Trophoblast cell (in vitro differentiated cells and primary cell): ENCODE measurements at regions not wholly inside any gene's neighbourhood (a gene's known extent, or its start where the extent isn't known, plus 50 kb on each side); places are given as distances from the start of the nearest gene placed in this dataset.

Experiments
- DNase-seq, 2 donors: peaks; one replicate each; pipeline ENCODE4 v3.0.0-alpha.2; 2016
- H2AFZ ChIP-seq: 2 replicates; pipeline ENCODE4 v1.6.1; 2013; ENCODE audit warnings: low read length, moderate library complexity, mild to moderate bottlenecking; ENCODE audit not compliant: insufficient read depth, poor library complexity
- H2AK5ac ChIP-seq: 2 replicates; pipeline ENCODE4 v1.6.1; 2013; ENCODE audit warnings: mild to moderate bottlenecking, low read length
- H2BK120ac ChIP-seq: 2 replicates; pipeline ENCODE4 v1.6.1; 2013; ENCODE audit warnings: low read length, mild to moderate bottlenecking, moderate library complexity; ENCODE audit not compliant: insufficient read depth, poor library complexity
- H2BK12ac ChIP-seq: 2 replicates; pipeline ENCODE4 v1.6.1; 2013; ENCODE audit warnings: mild to moderate bottlenecking, low read length, moderate library complexity
- H2BK5ac ChIP-seq: 2 replicates; pipeline ENCODE4 v1.6.1; 2013; ENCODE audit warnings: low read length, low read depth, moderate library complexity, mild to moderate bottlenecking; ENCODE audit not compliant: poor library complexity
- H3K14ac ChIP-seq: 2 replicates; pipeline ENCODE4 v1.6.1; 2013; ENCODE audit warnings: mild to moderate bottlenecking, low read length
- H3K18ac ChIP-seq: 2 replicates; pipeline ENCODE4 v1.6.1; 2013; ENCODE audit warnings: mild to moderate bottlenecking, low read length
- H3K23ac ChIP-seq: 2 replicates; pipeline ENCODE4 v1.6.1; 2013; ENCODE audit warnings: low read length
- H3K27ac ChIP-seq: 2 replicates; pipeline ENCODE4 v1.5.1; 2013; ENCODE audit warnings: low read depth, mild to moderate bottlenecking, inconsistent platforms, low read length, moderate library complexity
- H3K27me3 ChIP-seq: 2 replicates; pipeline ENCODE4 v1.6.1; 2013; ENCODE audit warnings: inconsistent platforms, mild to moderate bottlenecking, low read length, moderate library complexity; ENCODE audit not compliant: insufficient read depth
- H3K36me3 ChIP-seq, 2 experiments: 1 replicate in 1 of 2; 2 replicates in 1 of 2; pipeline ENCODE4 v1.6.1; 2013; ENCODE audit warnings: low read length in 2 of 2, mild to moderate bottlenecking in 2 of 2, moderate library complexity in 1 of 2; ENCODE audit not compliant: insufficient read depth in 2 of 2, control insufficient read depth in 1 of 2
- H3K4ac ChIP-seq: 2 replicates; pipeline ENCODE4 v1.6.1; 2013; ENCODE audit warnings: low read depth, mild to moderate bottlenecking, low read length, moderate library complexity
- H3K4me1 ChIP-seq, 2 experiments: 1 replicate in 1 of 2; 2 replicates in 1 of 2; pipeline ENCODE4 v1.6.1; 2013; ENCODE audit warnings: low read length in 2 of 2, mild to moderate bottlenecking in 2 of 2, moderate library complexity in 1 of 2; ENCODE audit not compliant: insufficient read depth in 2 of 2, control insufficient read depth in 1 of 2
- H3K4me2 ChIP-seq: 2 replicates; pipeline ENCODE4 v1.6.1; 2013; ENCODE audit warnings: inconsistent platforms, mild to moderate bottlenecking, low read length, moderate library complexity
- H3K4me3 ChIP-seq: 2 replicates; pipeline ENCODE4 v1.5.1; 2013; ENCODE audit warnings: mild to moderate bottlenecking, low read depth, low read length, inconsistent platforms
- H3K79me1 ChIP-seq: one replicate; pipeline ENCODE4 v1.6.1; 2013; ENCODE audit warnings: low read length
- H3K79me2 ChIP-seq: 2 replicates; pipeline ENCODE4 v1.6.1; 2013; ENCODE audit warnings: low read length, mild to moderate bottlenecking; ENCODE audit not compliant: control insufficient read depth, insufficient read depth, poor library complexity
- H3K9ac ChIP-seq: 2 replicates; pipeline ENCODE4 v1.6.1; 2013; ENCODE audit warnings: mild to moderate bottlenecking, low read length
- H3K9me3 ChIP-seq: 2 replicates; pipeline ENCODE4 v1.6.1; 2013; ENCODE audit warnings: low read depth, mild to moderate bottlenecking, control low read depth, inconsistent platforms, low read length; ENCODE audit not compliant: insufficient read depth
- H4K12ac ChIP-seq: 2 replicates; pipeline ENCODE4 v1.6.1; 2013; ENCODE audit warnings: low read depth, mild to moderate bottlenecking, low read length, moderate library complexity
- H4K8ac ChIP-seq: 2 replicates; pipeline ENCODE4 v1.6.1; 2013; ENCODE audit warnings: low read depth, mild to moderate bottlenecking, low read length, moderate library complexity
- H4K91ac ChIP-seq: one replicate; pipeline ENCODE4 v1.6.1; 2013; ENCODE audit warnings: low read depth, mild to moderate bottlenecking, low read length, moderate library complexity
- WGBS: extraction: QIAGEN DNeasy Blood & Tissue Kit; methylation state at CpG from one replicate; pipeline ENCODE4 v1.1.7; 2013; ENCODE audit warnings: missing lambda C conversion rate; ENCODE audit not compliant: insufficient read length, insufficient coverage; ENCODE audit errors: extremely low coverage; 5-methylcytosine and 5-hydroxymethylcytosine counted together

DNA sequence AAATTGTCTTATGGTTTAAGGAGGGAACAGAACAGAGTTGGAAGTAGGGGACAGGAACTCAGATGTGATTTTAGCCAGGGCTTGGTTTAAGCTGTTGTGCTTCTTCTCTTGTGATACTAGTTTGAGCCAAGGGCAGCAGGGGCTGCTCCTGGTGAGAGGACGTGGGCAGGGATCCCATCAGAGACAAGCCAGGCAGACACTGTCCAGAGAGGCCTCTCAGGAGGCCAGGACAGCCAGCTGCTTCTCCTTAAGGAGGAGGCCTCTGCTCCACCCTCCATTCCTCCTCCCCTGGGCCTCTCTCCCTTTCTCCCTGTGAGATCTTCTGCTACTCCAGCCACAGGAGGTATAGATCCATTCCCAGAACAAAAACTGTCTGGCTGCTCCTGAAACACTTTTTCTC is 108.4 kb upstream of the MLN start:
- no peak overlapping the region for H2BK120ac ChIP-seq
- no peaks in the 10 kb centered on the region for H3K79me2 ChIP-seq
- H3K9ac ChIP-seq, result no peak overlapping the region
- no peak overlapping the region for H3K4ac ChIP-seq
- WGBS, result no CpG with 5 or more reads among the region's 1 CpG
- H3K4me1 ChIP-seq, result no peaks in the 10 kb centered on the region
- H2AFZ ChIP-seq, result no peak overlapping the region
- no peak overlapping the region for H4K12ac ChIP-seq
- no peak overlapping the region for H3K14ac ChIP-seq
- no peak overlapping the region for H3K27ac ChIP-seq
- H4K8ac ChIP-seq, result no peak overlapping the region
- DNase-seq, result no peak
- H3K79me1 ChIP-seq, result no peaks in the 10 kb centered on the region
- H3K18ac ChIP-seq, result no peak overlapping the region
- H2BK12ac ChIP-seq, result no peak overlapping the region
- no peak overlapping the region for H4K91ac ChIP-seq
- no peak overlapping the region for H2AK5ac ChIP-seq
- H3K9me3 ChIP-seq, result no peaks in the 10 kb centered on the region
- H3K4me2 ChIP-seq, result no peak overlapping the region
- H3K36me3 ChIP-seq, result no peaks in the 10 kb centered on the region
- no peak overlapping the region for H3K4me3 ChIP-seq
- no peak overlapping the region for H3K23ac ChIP-seq
- H2BK5ac ChIP-seq, result no peak overlapping the region
- no peaks in the 10 kb centered on the region for H3K27me3 ChIP-seq

- no peak overlapping the region for H2BK12ac ChIP-seq
- no peak overlapping the region for H3K4ac ChIP-seq
- H3K4me2 ChIP-seq, result no peak overlapping the region
- no peaks in the 10 kb centered on the region for H3K36me3 ChIP-seq
- H3K18ac ChIP-seq, result no peak overlapping the region
- no peaks in the 10 kb centered on the region for H3K79me2 ChIP-seq
- no peak overlapping the region for H2BK5ac ChIP-seq
- H4K91ac ChIP-seq, result no peak overlapping the region
- H3K27me3 ChIP-seq, result no peaks in the 10 kb centered on the region
- no peak overlapping the region for H3K23ac ChIP-seq
- H3K14ac ChIP-seq, result no peak overlapping the region
- no peaks in the 10 kb centered on the region for H3K4me1 ChIP-seq
- H3K27ac ChIP-seq, result no peak overlapping the region
- no CpG with 5 or more reads among the region's 6 CpGs for WGBS
- H2BK120ac ChIP-seq, result no peak overlapping the region
- H4K8ac ChIP-seq, result no peak overlapping the region
- no peak for DNase-seq
- H2AK5ac ChIP-seq, result no peak overlapping the region
- H3K9me3 ChIP-seq, result no peaks in the 10 kb centered on the region
- no peaks in the 10 kb centered on the region for H3K79me1 ChIP-seq
- no peak overlapping the region for H3K9ac ChIP-seq
- no peak overlapping the region for H4K12ac ChIP-seq
- H3K4me3 ChIP-seq, result no peak overlapping the region
- no peak overlapping the region for H2AFZ ChIP-seq
Measured at GRCh38 chr6:33911488-33911887, 107.7 kb upstream of the MLN start.

- no peaks in the 10 kb centered on the region for H3K36me3 ChIP-seq
- H3K23ac ChIP-seq, result no peak overlapping the region
- H3K4me3 ChIP-seq, result no peak overlapping the region
- no peak overlapping the region for H3K27ac ChIP-seq
- no peak overlapping the region for H2BK5ac ChIP-seq
- H3K4ac ChIP-seq, result no peak overlapping the region
- H3K9me3 ChIP-seq, result no peaks in the 10 kb centered on the region
- H3K4me1 ChIP-seq, result no peaks in the 10 kb centered on the region
- H3K18ac ChIP-seq, result no peak overlapping the region
- no peaks in the 10 kb centered on the region for H3K79me1 ChIP-seq
- H3K27me3 ChIP-seq, result no peaks in the 10 kb centered on the region
- H2AK5ac ChIP-seq, result no peak overlapping the region
- WGBS, result no CpG with 5 or more reads among the region's 5 CpGs
- H4K12ac ChIP-seq, result no peak overlapping the region
- H3K9ac ChIP-seq, result no peak overlapping the region
- no peak overlapping the region for H4K8ac ChIP-seq
- no peak for DNase-seq
- no peak overlapping the region for H4K91ac ChIP-seq
- H3K14ac ChIP-seq, result no peak overlapping the region
- H3K79me2 ChIP-seq, result no peaks in the 10 kb centered on the region
- H2AFZ ChIP-seq, result no peak overlapping the region
- no peak overlapping the region for H2BK120ac ChIP-seq
- H2BK12ac ChIP-seq, result no peak overlapping the region
- H3K4me2 ChIP-seq, result no peak overlapping the region
Measured at GRCh38 chr6:33910594-33910993, 106.8 kb upstream of the MLN start.

DNA sequence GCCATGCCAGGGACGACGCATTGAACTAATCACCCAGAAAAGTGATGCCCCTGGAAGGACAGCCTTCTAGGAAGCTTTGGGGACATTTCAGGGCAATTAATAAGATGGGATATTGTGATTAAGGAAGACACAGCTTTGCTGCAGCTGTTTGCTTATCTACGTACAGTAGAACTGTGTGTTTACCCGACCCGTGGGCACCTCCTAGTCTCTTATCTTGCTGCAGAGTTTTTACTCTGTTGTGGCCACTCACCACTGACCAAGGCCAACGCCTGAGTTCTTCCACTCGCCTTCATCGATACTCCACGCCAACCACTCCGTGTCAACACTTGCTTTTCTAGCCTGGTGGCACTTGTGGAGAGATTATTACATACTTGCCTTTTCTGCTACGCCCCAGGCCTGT is 105.9 kb upstream of the MLN start:
- no peak overlapping the region for H3K14ac ChIP-seq
- H2BK120ac ChIP-seq, result no peak overlapping the region
- H2BK5ac ChIP-seq, result no peak overlapping the region
- H3K9me3 ChIP-seq, result no peaks in the 10 kb centered on the region
- H3K4me1 ChIP-seq, result no peaks in the 10 kb centered on the region
- H4K12ac ChIP-seq, result no peak overlapping the region
- no peaks in the 10 kb centered on the region for H3K27me3 ChIP-seq
- H3K4ac ChIP-seq, result no peak overlapping the region
- no peak overlapping the region for H3K23ac ChIP-seq
- DNase-seq, result no peak
- no peak overlapping the region for H3K18ac ChIP-seq
- H2AK5ac ChIP-seq, result no peak overlapping the region
- H3K27ac ChIP-seq, result no peak overlapping the region
- H3K4me2 ChIP-seq, result no peak overlapping the region
- no peaks in the 10 kb centered on the region for H3K79me2 ChIP-seq
- no peak overlapping the region for H2BK12ac ChIP-seq
- no peak overlapping the region for H3K4me3 ChIP-seq
- no peak overlapping the region for H3K9ac ChIP-seq
- no peak overlapping the region for H4K8ac ChIP-seq
- no peak overlapping the region for H4K91ac ChIP-seq
- no peak overlapping the region for H2AFZ ChIP-seq
- WGBS, result no CpG with 5 or more reads among the region's 11 CpGs
- H3K36me3 ChIP-seq, result no peaks in the 10 kb centered on the region
- H3K79me1 ChIP-seq, result no peaks in the 10 kb centered on the region
